H1 (cell line): ENCODE measurements at regions not wholly inside any gene's neighbourhood (a gene's known extent, or its start where the extent isn't known, plus 50 kb on each side); places are given as distances from the start of the nearest gene placed in this dataset.

Source experiments
- CTCF ChIA-PET: fragments of 300-600 bp; sonication (Branson Sonifier 250); formaldehyde crosslinking; loops from one replicate; lab custom pipeline; 2021; ENCODE audit not compliant: partially characterized antibody; lab: Charles Lee
- POLR2A ChIA-PET: fragments of 300-600 bp; sonication (Branson Sonifier 250); formaldehyde crosslinking; loops from one replicate; lab custom pipeline; 2021; ENCODE audit warnings: inconsistent platforms; ENCODE audit not compliant: partially characterized antibody; lab: Charles Lee
- DNase-seq, 2 experiments: peaks; one replicate each; pipeline versions ENCODE4 v3.0.0 to v3.0.0-alpha.2; 2010 to 2022; ENCODE audit warnings: low spot score in 2 of 2, low read depth in 1 of 2, mixed read lengths in 1 of 2
- FAIRE-seq: peaks from 2 replicates; lab custom pipeline; 2011; peaks lifted over from hg19 to GRCh38; lab: Jason Lieb, UNC
- H2AFZ ChIP-seq: 2 replicates; pipeline ENCODE4 v1.8.1; 2012; ENCODE audit warnings: low read length, inconsistent platforms
- H2AK5ac ChIP-seq: 2 replicates; pipeline ENCODE4 v1.6.1; 2013; ENCODE audit warnings: low read depth, low read length
- H2BK120ac ChIP-seq: replicated peaks from 2 replicates; pipeline ENCODE3; 2013; ENCODE audit warnings: low read depth, low read length, inconsistent platforms
- H2BK12ac ChIP-seq: 2 replicates; pipeline ENCODE4 v1.6.1; 2013; ENCODE audit warnings: low read depth, low read length
- H2BK15ac ChIP-seq: 2 replicates; pipeline ENCODE4 v1.6.1; 2013; ENCODE audit warnings: low read length
- H2BK20ac ChIP-seq: 2 replicates; pipeline ENCODE4 v1.6.1; 2013; ENCODE audit warnings: low read length
- H2BK5ac ChIP-seq: 2 replicates; pipeline ENCODE4 v1.6.1; 2013; ENCODE audit warnings: low read depth, low read length
- H3K14ac ChIP-seq: 2 replicates; pipeline ENCODE4 v1.6.1; 2013; ENCODE audit warnings: inconsistent platforms; ENCODE audit not compliant: insufficient read length
- H3K18ac ChIP-seq: 2 replicates; pipeline ENCODE4 v1.6.1; 2013; ENCODE audit warnings: low read length; ENCODE audit errors: extremely low read depth
- H3K23ac ChIP-seq: 2 replicates; pipeline ENCODE4 v1.6.1; 2013; ENCODE audit warnings: inconsistent platforms; ENCODE audit not compliant: insufficient read length
- H3K23me2 ChIP-seq: 2 replicates; pipeline ENCODE4 v1.6.1; 2013; ENCODE audit warnings: low read depth, low read length
- H3K27ac ChIP-seq: 2 replicates; pipeline ENCODE4 v1.6.1; 2011; ENCODE audit warnings: low read depth, low read length, inconsistent platforms
- H3K27me3 ChIP-seq, 4 experiments: replicated peaks in 1 of 4; 1 replicate in 1 of 4; 2 replicates in 3 of 4; pipeline versions ENCODE4 v1.6.1 to v1.8.1; 2011 to 2013; ENCODE audit warnings: low read length in 3 of 4, mild to moderate bottlenecking in 3 of 4, inconsistent platforms in 2 of 4, mixed read lengths in 2 of 4, moderate library complexity in 1 of 4; ENCODE audit not compliant: control insufficient read depth in 3 of 4, insufficient read depth in 3 of 4; ENCODE audit errors: extremely low read depth in 1 of 4
- H3K36me3 ChIP-seq, 4 experiments: 2 replicates each; pipeline versions ENCODE4 v1.6.1 to v1.8.1; 2011 to 2013; ENCODE audit warnings: mild to moderate bottlenecking in 4 of 4, low read length in 3 of 4, moderate library complexity in 2 of 4, control low read depth in 1 of 4, inconsistent platforms in 1 of 4; ENCODE audit not compliant: insufficient read depth in 4 of 4, control insufficient read depth in 2 of 4
- H3K4ac ChIP-seq: replicated peaks from 2 replicates; pipeline ENCODE3; 2013; ENCODE audit warnings: low read length, low read depth, mixed read lengths, inconsistent platforms; ENCODE audit not compliant: insufficient read length
- H3K4me1 ChIP-seq, 4 experiments: replicated peaks in 1 of 4; 1 replicate in 1 of 4; 2 replicates in 3 of 4; pipeline versions ENCODE4 v1.6.1 to v1.8.1; 2011 to 2013; ENCODE audit warnings: low read length in 3 of 4, inconsistent platforms in 2 of 4, mixed read lengths in 1 of 4; ENCODE audit not compliant: insufficient read depth in 4 of 4, control insufficient read depth in 3 of 4
- H3K4me2 ChIP-seq, 2 experiments: 2 replicates each; pipeline versions ENCODE4 v1.6.1 to v1.8.1; 2011 to 2013; ENCODE audit warnings: low read depth in 2 of 2, low read length in 2 of 2, control low read depth in 1 of 2, inconsistent platforms in 1 of 2, mild to moderate bottlenecking in 1 of 2; ENCODE audit not compliant: insufficient read depth in 1 of 2
- H3K4me3 ChIP-seq, 4 experiments: fragments of 200-600, 300-600 bp in 1 of 4; sonication (generic), shearing (Covaris generic), sonication (Bioruptor Twin) in 1 of 4; 2 replicates each; pipeline versions ENCODE4 v1.5.1 to v1.8.1; 2011 to 2016; ENCODE audit warnings: low read length in 4 of 4, low read depth in 3 of 4, control low read depth in 2 of 4, inconsistent platforms in 2 of 4, mild to moderate bottlenecking in 2 of 4, mixed read lengths in 1 of 4, moderate library complexity in 1 of 4; ENCODE audit not compliant: insufficient read depth in 2 of 4; ENCODE audit errors: extremely low read depth in 1 of 4
- H3K56ac ChIP-seq: replicated peaks from 2 replicates; pipeline ENCODE3; 2013; ENCODE audit warnings: low read depth, mild to moderate bottlenecking, mixed read lengths, low read length, inconsistent platforms; ENCODE audit not compliant: insufficient read length
- H3K79me1 ChIP-seq: 2 replicates; pipeline ENCODE4 v1.6.1; 2013; ENCODE audit warnings: low read depth, low read length, control low read depth
- H3K79me2 ChIP-seq, 2 experiments: 2 replicates each; pipeline versions ENCODE4 v1.6.1 to v1.8.1; 2012 to 2013; ENCODE audit warnings: low read length in 2 of 2, mild to moderate bottlenecking in 2 of 2, inconsistent platforms in 1 of 2; ENCODE audit not compliant: insufficient read depth in 2 of 2, control insufficient read depth in 1 of 2
- H3K9ac ChIP-seq, 4 experiments: replicated peaks in 1 of 4; 1 replicate in 1 of 4; 2 replicates in 3 of 4; pipeline versions ENCODE4 v1.6.1 to v1.8.1; 2011 to 2013; ENCODE audit warnings: low read depth in 3 of 4, low read length in 3 of 4, control low read depth in 2 of 4, mild to moderate bottlenecking in 2 of 4, moderate library complexity in 2 of 4, inconsistent platforms in 1 of 4; ENCODE audit errors: extremely low read depth in 1 of 4
- H3K9me3 ChIP-seq, 2 experiments: 2 replicates each; pipeline versions ENCODE4 v1.6.1 to v1.8.1; 2012 to 2013; ENCODE audit warnings: mild to moderate bottlenecking in 2 of 2, moderate library complexity in 2 of 2, control low read depth in 1 of 2, inconsistent platforms in 1 of 2, low read depth in 1 of 2, low read length in 1 of 2, mixed read lengths in 1 of 2; ENCODE audit not compliant: insufficient read depth in 2 of 2
- H4K20me1 ChIP-seq, 2 experiments: replicated peaks in 1 of 2; 2 replicates each; pipeline versions ENCODE3 to v1.8.1; 2011 to 2013; ENCODE audit warnings: inconsistent platforms in 2 of 2, low read length in 2 of 2, mild to moderate bottlenecking in 1 of 2; ENCODE audit not compliant: insufficient read depth in 2 of 2, control insufficient read depth in 1 of 2
- H4K5ac ChIP-seq: 2 replicates; pipeline ENCODE4 v1.6.1; 2013; ENCODE audit warnings: low read length, low read depth, mixed read lengths, inconsistent platforms; ENCODE audit not compliant: insufficient read length
- H4K8ac ChIP-seq: 2 replicates; pipeline ENCODE4 v1.8.0; 2013; ENCODE audit warnings: mild to moderate bottlenecking, moderate library complexity, low read length, inconsistent platforms; ENCODE audit not compliant: insufficient read depth; ENCODE audit errors: extremely low read depth
- H4K91ac ChIP-seq: replicated peaks from 2 replicates; pipeline ENCODE3; 2013; ENCODE audit warnings: low read length, mixed read lengths, inconsistent platforms; ENCODE audit not compliant: insufficient read length
- BACH1 ChIP-seq: IDR thresholded peaks from 2 replicates; pipeline ENCODE4 v1.6.1; 2012; ENCODE audit warnings: low read length, improper control_type of control experiment
- GTF2F1 ChIP-seq: IDR thresholded peaks from 2 replicates; pipeline ENCODE4 v1.6.1; 2012; ENCODE audit warnings: low read depth, low read length, improper control_type of control experiment, borderline replicate concordance
- MAFK ChIP-seq: IDR thresholded peaks from 2 replicates; pipeline ENCODE4 v1.6.1; 2012; ENCODE audit warnings: low read depth, mild to moderate bottlenecking, improper control_type of control experiment, low read length
- RBBP5 ChIP-seq: IDR thresholded peaks from 2 replicates; pipeline ENCODE4 v1.7.1; 2012; ENCODE audit warnings: low read depth, mild to moderate bottlenecking, inconsistent platforms, low read length, moderate library complexity, borderline replicate concordance
- SP1 ChIP-seq: IDR thresholded peaks from 2 replicates; pipeline ENCODE4 v1.6.1; 2011; ENCODE audit warnings: low read depth, low read length
- SP4 ChIP-seq: IDR thresholded peaks from 2 replicates; pipeline ENCODE4 v1.6.1; 2012; ENCODE audit warnings: low read length, inconsistent platforms
- SRF ChIP-seq: IDR thresholded peaks from 2 replicates; pipeline ENCODE4 v1.6.1; 2011; ENCODE audit warnings: mild to moderate bottlenecking, low read depth, low read length, moderate library complexity
- TBP ChIP-seq: IDR thresholded peaks from 2 replicates; pipeline ENCODE4 v1.6.1; 2011; ENCODE audit warnings: low read depth, low read length, improper control_type of control experiment
- YY1 ChIP-seq: IDR thresholded peaks from 2 replicates; pipeline ENCODE4 v1.6.1; 2011; ENCODE audit warnings: low read depth, mild to moderate bottlenecking, low read length
- WGBS, 2 experiments: shearing (Covaris generic) in 1 of 2; methylation state at CpG; one replicate each; pipeline versions ENCODE4 v1.1.6 to v1.1.7; 2013 to 2015; ENCODE audit warnings: low lambda C conversion rate in 2 of 2, mixed read lengths in 2 of 2, inconsistent platforms in 1 of 2, low coverage in 1 of 2, missing lambda C conversion rate in 1 of 2; ENCODE audit not compliant: insufficient replicate concordance in 2 of 2, insufficient coverage in 1 of 2, insufficient read length in 1 of 2; ENCODE audit errors: extremely low coverage in 1 of 2, missing lambda C conversion rate in 1 of 2; 5-methylcytosine and 5-hydroxymethylcytosine counted together
- TF ChIP-seq, protein P1 (sequence below): IDR thresholded peaks from 2 replicates; pipeline ENCODE4 v1.6.1; 2012; ENCODE audit warnings: inconsistent platforms
- TF ChIP-seq, protein P2 (sequence below): IDR thresholded peaks from 2 replicates; pipeline ENCODE4 v1.6.1; 2012; ENCODE audit warnings: low read length, inconsistent platforms
- TF ChIP-seq, protein P3 (sequence below): IDR thresholded peaks from 2 replicates; pipeline ENCODE4 v1.6.1; 2012; ENCODE audit warnings: inconsistent platforms

DNA sequence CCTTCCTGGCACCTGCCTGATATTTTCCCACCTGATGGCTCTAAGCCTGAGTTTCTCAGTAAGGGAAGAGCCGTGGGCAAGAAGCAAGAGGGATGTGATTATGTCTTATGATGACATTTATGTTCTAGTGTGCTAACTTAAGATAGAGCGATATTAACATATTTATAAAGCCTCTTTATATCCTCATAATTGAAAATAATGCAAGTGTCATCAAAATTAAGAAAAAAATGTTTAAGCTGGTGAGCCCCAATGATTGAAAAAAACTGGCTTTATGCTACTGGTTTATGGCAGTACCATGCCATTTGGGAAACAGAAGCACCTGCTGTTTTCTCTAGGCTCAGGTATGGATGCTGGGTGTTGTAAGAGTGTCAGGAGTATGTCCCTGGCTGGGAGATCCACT is 431.5 kb upstream of the TPM1 start:
- Histone ChIP-seq H4K91ac (no peak overlapping the region), H2BK12ac (no peak overlapping the region), H4K5ac (no peak overlapping the region), H2BK15ac (no peak overlapping the region), H3K18ac (no peak overlapping the region), H3K23me2 (no peaks in the 10 kb centered on the region), H3K79me2 (no peaks in the 10 kb centered on the region), H3K27ac (no peak overlapping the region), H4K8ac (no peak overlapping the region), H2BK20ac (no peak overlapping the region), H3K36me3 (no peaks in the 10 kb centered on the region), H3K4me3 (no peak overlapping the region), H3K14ac (no peak overlapping the region), H2BK120ac (no peak overlapping the region), H3K9ac (no peak overlapping the region), H2AFZ (no peak overlapping the region), H2BK5ac (no peak overlapping the region), H3K23ac (no peak overlapping the region), H2AK5ac (no peak overlapping the region), H4K20me1 (no peaks in the 10 kb centered on the region), H3K4ac (no peak overlapping the region), H3K4me1 (no peaks in the 10 kb centered on the region), H3K9me3 (no peaks in the 10 kb centered on the region), H3K56ac (no peak overlapping the region), H3K27me3 (no peaks in the 10 kb centered on the region), H3K79me1 (no peaks in the 10 kb centered on the region), H3K4me2 (no peak overlapping the region)
- no peak for DNase-seq
- ChIA-PET CTCF (interaction anchor here (0.9 kb wide), 1 partner anchor 124 kb away, joined by 3 read pairs; no protein-coding TSS in a partner anchor), POLR2A (no interaction called here)
- TF ChIP-seq MAFK, result no peak
- TF ChIP-seq, protein P1, sequence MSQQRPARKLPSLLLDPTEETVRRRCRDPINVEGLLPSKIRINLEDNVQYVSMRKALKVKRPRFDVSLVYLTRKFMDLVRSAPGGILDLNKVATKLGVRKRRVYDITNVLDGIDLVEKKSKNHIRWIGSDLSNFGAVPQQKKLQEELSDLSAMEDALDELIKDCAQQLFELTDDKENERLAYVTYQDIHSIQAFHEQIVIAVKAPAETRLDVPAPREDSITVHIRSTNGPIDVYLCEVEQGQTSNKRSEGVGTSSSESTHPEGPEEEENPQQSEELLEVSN, result no peak
- no peak for TF ChIP-seq GTF2F1
- TF ChIP-seq, protein P2, sequence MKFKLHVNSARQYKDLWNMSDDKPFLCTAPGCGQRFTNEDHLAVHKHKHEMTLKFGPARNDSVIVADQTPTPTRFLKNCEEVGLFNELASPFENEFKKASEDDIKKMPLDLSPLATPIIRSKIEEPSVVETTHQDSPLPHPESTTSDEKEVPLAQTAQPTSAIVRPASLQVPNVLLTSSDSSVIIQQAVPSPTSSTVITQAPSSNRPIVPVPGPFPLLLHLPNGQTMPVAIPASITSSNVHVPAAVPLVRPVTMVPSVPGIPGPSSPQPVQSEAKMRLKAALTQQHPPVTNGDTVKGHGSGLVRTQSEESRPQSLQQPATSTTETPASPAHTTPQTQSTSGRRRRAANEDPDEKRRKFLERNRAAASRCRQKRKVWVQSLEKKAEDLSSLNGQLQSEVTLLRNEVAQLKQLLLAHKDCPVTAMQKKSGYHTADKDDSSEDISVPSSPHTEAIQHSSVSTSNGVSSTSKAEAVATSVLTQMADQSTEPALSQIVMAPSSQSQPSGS, result no peak
- no peak for TF ChIP-seq TBP
- TF ChIP-seq YY1, result no peak
- TF ChIP-seq, protein P3, sequence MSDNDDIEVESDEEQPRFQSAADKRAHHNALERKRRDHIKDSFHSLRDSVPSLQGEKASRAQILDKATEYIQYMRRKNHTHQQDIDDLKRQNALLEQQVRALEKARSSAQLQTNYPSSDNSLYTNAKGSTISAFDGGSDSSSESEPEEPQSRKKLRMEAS, result no peak
- TF ChIP-seq SRF, result no peak
- no peak for TF ChIP-seq SP4
- no peak for TF ChIP-seq BACH1
- no peak for TF ChIP-seq SP1
- no peak for TF ChIP-seq RBBP5
- no peak for FAIRE-seq
- 88% methylated on average over 2 of the region's 2 CpGs; no CpG with 5 or more reads in 1 of the 2 experiments for WGBS, 2 experiments
